Ovary (tissue), 3 donors: ENCODE measurements at regions not wholly inside any gene's neighbourhood (a gene's known extent, or its start where the extent isn't known, plus 50 kb on each side); places are given as distances from the start of the nearest gene placed in this dataset.

ENCODE experiments used
- EP300 ChIP-seq: sonication (generic); formaldehyde crosslinking; IDR thresholded peaks from one replicate; pipeline ENCODE4 v1.6.1; 2017; ENCODE audit warnings: antibody characterized with exemption
- POLR2A ChIP-seq: fragments of 450-650 bp; IDR thresholded peaks from one replicate; pipeline ENCODE4 v1.6.1; 2017; ENCODE audit warnings: antibody characterized with exemption, mild to moderate bottlenecking, moderate library complexity
- TF ChIP-seq, protein P1 (sequence below), 3 donors: fragments of 450-650 bp in 2 of 3; fragments of 200-600 bp in 1 of 3; IDR thresholded peaks; one replicate each; pipeline versions ENCODE4 v1.5.1 to v1.8.0; 2016 to 2022; ENCODE audit warnings: antibody characterized with exemption in 3 of 3, mild to moderate bottlenecking in 1 of 3
- donor health status: DM: no; HTN: no; CAD: no.

DNA sequence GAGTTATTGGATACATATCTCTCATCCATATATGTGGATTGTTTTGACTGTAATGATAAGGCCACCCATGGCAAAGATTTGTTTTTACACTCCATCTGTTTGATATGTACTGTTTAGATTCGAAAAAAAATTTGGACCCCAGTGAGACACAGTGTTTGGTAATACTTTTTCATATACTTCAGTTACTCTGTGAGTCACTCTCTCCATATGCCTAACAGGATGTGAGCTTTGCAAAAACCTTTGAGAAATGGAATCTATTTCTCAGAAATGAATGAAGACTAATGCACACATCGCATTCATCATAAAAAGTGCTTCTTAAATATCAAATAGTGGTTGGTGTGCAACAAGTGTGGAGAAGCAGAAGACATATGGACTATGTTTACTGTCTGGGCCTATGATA, 781.5 kb downstream of the SLC6A15 start:
- TF ChIP-seq, protein P1, sequence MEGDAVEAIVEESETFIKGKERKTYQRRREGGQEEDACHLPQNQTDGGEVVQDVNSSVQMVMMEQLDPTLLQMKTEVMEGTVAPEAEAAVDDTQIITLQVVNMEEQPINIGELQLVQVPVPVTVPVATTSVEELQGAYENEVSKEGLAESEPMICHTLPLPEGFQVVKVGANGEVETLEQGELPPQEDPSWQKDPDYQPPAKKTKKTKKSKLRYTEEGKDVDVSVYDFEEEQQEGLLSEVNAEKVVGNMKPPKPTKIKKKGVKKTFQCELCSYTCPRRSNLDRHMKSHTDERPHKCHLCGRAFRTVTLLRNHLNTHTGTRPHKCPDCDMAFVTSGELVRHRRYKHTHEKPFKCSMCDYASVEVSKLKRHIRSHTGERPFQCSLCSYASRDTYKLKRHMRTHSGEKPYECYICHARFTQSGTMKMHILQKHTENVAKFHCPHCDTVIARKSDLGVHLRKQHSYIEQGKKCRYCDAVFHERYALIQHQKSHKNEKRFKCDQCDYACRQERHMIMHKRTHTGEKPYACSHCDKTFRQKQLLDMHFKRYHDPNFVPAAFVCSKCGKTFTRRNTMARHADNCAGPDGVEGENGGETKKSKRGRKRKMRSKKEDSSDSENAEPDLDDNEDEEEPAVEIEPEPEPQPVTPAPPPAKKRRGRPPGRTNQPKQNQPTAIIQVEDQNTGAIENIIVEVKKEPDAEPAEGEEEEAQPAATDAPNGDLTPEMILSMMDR (IDR thresholded peaks at IDR 0.05), result no peak
- TF ChIP-seq POLR2A (no peak), EP300 (no peak)
